Activated CD4-positive, alpha-beta T cell treated with anti-CD3 and anti-CD28 coated beads for 4 hours (primary cell): ENCODE measurements at regions not wholly inside any gene's neighbourhood (a gene's known extent, or its start where the extent isn't known, plus 50 kb on each side); places are given as distances from the start of the nearest gene placed in this dataset.
"Not testable (repeated sequence)": the region's sequence is repeated elsewhere in the genome, so short reads cannot be mapped to it uniquely, and the experiment has no call there.

Experiments
- DNase-seq, 2 donors: peaks; one replicate each; pipeline ENCODE4 v3.0.0-alpha.2; 2020

DNA sequence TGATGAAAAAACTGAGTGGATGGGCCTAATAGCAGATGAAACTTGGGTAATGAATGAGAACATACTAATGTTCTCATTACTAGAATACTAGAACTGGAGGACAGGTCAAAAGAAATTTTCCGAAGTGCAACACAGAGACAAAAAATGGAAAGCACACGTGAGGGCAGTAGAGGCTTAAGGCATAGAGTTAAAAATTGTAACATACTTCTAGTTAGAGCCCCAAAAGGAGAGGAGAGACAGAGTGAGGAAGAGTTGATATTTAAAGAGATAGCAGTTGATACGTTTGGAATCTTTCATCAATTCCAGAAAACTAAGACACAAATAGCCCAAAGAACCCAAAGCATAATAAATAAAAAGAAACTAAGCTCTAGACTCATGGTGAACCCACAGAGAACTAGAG is 327.9 kb downstream of the SQOR start:
- DNase-seq: no peak

DNA sequence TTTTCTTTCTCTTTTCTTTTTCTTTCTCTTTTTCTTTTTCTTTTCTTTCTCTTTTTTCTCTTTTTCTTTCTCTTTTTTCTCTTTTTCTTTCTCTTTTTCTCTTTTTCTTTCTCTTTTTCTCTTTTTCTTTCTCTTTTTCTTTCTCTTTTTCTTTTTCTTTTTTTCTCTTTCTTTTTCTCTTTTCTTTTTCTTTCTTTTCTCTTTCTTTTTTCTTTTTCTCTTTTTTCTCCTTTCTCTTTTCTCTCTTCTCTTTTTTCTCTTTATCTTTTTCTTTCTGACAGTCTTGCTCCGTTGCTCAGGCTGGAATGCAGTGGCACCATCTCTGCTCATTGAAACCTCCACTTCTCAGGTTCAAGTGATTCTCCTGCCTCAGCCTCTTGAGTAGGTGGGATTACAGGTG is 335.7 kb downstream of the SQOR start:
- DNase-seq: no peak

DNA sequence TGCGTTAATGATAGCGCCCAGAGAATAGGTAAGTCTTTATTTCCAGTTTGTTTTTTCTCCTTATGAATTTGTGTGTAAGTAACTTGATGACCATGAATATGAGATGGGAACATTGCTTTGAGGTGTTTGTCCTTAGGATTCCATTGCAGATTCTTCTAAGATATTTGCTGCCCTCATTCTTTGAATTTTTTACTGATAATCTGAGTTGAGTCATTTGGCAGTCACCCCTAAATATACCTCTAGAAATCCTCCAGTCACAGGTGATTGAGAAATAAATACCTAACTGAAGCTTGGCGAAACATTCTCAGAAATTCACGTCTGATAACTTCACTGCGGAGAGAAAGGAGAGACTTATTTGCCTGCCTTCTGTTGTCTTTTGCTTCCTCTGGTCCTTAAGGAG is 345.5 kb downstream of the SQOR start:
- no peak for DNase-seq

DNA sequence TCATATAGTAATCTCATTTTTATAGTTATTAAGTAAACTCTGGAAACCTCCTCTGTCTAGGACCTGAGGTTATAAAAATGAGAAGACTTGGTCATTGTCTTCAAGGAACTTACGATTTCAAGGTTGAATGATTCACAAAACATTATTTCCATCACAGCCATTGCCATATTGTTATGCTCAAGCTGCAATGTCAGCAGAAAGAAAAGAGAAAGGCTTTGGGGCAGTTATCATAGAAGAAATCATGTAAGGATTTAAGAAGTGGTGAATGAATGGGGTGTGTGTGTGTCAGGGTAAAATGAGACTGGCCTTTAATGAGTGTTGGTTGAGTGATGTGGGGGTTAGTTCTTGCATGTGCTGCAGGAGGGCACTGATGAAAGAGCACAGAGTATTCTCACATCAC is 346.8 kb downstream of the SQOR start:
- no peak for DNase-seq

DNA sequence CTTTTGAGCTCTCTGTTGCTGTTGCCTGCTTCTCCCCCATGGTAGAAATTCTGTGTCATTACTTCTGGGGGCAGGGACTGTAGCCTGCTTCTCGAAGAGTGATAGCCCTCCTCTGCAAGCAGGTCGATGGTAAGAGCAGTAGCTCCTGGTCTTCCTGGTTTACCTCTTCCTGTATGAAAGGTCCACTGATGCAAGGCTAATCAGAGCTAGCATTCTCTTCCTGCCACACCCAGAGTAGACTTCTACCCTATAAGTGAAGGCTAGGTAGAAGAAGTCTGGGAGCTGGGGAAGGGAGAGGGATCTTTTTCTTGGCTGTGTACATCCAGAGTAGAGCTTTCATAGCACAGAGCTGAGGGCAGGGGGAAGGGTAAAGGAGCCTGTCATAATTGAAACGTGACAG is 357.0 kb downstream of the SQOR start:
- DNase-seq: no peak

DNA sequence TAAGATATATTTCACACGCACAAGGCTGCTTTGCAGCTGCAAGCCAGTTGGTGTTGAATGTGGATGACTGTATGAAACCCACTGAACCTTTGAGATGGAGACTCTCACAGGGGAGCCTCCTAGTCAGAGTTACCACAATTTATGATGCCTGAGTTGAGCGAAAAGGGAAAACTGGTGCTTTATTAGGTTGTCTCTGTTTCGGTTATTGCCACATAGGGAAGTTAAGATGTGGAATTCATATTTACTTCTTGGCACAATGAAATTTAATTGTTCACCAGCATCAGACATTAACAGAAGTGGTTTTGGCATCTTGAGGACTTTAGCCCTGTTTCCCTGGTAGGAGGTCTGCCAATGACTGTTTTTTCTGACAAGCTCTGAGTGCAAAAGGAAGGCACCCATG is 358.2 kb downstream of the SQOR start:
- DNase-seq: no peak

DNA sequence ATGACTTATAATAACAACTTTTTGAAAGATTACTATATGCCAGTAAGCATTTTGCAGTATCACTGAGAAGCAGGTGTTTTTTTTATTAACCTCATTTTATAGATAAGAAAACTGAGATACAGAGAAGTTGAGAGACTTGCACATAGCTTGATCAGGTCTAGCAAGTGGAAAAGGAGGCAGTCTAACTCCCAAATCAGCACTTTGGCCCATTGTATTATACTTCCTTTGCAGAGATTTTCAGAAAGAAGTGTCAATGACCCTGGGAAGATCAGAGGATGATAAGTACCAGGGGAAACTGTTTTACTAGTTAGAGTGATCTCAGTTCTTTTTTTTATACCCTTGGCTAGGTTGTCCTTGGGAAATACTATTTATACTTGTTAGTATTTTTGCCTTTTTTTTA is 358.7 kb downstream of the SQOR start:
- no peak for DNase-seq

DNA sequence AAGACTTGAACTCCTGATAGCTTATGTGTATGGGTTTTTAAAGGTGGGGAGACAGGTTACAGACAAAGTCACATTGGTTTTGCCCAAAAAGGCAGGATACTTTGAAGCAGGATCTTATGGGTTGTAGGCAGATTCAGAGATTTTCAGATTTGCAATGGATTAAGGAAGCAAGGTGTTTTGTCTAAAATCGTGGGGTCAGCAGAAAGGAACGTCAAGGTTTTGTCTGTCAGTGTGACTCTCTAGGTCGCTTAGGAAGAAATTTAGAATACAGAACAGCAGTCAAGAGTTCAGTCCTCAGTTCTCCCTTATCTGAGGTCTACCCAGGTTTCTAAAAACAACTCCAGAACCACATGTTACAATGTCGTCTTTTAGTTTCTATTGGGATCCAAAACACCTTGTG is 361.0 kb downstream of the SQOR start:
- DNase-seq: no peak

DNA sequence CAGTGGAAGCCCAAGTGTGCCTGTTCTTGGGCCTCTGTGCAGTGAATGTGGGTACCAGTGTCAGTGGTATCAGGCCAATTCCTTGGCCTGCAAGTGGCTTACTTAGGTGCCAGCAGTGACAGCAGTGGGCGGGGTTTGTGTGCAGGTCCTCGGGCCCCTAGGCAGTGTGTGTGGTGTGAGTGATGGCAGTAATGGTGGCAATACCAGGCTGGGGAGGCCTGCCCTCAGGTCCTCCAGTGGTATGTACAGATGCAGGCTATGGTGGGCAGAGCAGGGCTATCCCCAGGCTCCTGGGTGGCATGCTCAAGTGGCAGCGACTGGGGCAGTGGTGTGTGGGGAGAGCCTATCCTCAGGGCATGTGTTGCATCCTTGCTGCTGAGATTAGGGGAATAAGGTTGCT is 379.7 kb downstream of the SQOR start:
- DNase-seq: no peak

DNA sequence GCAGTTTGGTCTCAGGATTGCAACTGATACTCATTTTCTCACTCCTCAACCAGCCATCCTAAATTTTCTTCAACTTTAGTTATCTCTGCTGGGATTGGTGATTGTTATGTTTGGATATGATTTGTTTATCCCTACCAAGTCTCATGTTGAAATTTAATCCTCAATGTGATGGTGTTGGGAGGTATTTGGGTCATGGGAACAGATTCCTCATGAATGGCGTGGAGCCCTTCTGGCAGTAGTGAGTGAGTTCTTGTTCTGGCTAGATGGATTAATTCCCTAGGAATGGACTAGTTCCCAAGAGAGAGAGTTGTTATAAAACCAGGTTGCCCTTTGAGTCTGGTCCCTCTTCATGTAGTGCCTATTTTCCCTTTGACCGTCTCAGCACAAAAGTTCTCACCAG is 399.9 kb downstream of the SQOR start:
- DNase-seq: no peak

DNA sequence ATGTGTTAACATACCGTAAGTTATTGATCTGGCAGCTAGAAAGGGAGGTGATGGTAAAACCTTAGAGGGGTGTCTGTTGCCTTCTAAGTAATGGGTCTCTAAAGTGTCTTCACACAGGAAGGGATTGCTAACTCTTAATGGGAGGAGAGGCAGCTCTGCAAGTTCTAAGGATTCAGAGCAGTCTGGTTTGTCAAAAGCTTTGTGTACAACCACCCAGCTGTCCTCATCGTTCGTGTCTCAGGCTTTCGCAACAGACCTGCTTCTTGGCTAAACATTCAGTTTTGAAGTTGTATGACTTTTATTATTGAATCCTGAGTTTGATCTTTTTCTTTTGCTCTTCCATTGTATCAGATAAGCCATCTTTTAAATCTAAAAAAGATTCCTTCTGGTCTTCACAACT is 404.9 kb downstream of the SQOR start:
- DNase-seq: no peak

DNA sequence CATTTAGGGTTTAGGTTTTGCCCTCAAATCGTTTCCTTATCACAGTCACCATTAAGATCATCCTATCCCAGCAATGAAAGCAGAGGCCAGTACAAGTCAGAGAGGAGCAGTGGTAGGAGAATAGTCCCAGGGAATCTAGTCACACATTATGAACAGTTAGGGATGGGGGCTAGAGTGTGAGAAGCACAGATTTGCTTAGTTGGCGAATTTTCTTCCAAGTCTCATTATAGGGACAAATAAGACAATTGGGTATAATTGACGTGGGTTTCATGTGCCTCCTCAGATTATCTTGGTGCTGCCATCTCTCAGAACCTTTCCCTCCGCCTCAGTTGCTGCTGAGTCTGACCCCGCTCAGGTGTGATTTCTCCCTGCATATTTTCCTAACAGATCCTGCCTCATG is 407.1 kb downstream of the SQOR start:
- DNase-seq: no peak

DNA sequence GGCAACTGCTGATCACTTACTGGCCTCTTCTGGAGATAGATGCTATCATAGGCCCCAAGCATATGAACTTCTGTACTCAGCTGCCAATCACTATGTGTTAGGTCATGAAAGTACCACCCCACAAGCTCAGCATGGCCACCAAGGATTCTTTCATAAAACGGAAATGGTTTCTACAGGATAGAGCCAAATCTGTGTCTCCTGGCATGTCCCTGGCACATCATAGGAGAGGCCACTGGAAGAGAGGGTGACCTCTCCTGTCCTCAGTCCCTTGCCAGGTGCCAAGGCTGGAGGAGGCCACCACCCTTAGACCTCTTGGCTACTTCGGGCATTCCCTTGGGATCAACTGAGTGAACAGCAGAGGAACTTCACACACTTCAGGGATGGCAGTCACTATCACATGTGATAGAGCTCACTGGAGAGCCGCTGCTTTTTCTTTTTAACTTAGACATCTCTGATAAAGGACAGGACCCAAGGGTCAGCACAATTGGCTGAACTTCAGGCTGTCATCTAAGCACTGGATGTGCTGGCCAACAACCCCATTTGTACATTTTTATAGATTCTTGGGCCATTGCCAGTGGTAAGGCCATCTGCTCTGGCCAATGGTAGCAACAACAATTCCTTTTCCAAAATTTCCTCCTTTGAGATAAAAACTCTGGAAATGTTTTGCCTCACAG is 425.2 kb downstream of the SQOR start:
- no peak for DNase-seq

DNA sequence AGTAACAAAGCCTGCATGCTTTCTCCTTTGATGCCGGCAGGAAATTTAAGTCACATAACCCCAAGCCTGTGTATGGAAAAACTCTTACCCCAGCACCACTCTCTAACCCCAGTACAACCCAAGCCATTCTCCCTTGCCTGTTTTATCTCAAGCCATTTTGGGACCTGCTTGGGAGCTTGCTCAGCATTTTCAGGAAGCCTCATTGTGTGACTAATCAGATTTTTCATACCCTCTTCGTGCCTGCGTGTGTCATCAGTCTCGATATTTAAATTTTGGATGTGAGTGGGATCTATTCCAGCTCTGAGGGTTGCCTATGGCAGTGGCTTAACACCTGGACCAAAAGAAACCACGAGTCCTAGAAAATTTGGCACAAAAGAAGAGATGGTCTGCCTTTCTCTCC is 426.2 kb downstream of the SQOR start:
- DNase-seq: no peak

DNA sequence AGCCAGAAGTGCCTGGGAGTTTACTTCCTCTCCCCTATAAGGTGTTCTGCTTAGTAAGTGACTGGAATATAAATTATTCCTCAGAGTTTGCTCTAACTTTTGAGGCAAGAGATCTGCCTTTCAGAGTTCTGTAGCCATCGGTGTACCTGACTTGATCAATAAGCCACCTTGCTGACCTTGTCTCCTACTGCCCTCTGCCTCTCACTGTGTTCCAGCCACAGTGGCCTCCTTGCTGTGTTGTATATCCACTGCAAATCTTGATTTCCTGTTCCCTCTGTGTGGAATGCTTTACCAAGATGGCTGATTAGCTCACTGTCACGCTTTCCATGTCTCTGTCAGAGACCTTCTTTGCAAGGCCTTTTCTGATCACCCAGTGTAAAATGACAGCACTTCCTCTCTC is 442.4 kb downstream of the SQOR start:
- no peak for DNase-seq

DNA sequence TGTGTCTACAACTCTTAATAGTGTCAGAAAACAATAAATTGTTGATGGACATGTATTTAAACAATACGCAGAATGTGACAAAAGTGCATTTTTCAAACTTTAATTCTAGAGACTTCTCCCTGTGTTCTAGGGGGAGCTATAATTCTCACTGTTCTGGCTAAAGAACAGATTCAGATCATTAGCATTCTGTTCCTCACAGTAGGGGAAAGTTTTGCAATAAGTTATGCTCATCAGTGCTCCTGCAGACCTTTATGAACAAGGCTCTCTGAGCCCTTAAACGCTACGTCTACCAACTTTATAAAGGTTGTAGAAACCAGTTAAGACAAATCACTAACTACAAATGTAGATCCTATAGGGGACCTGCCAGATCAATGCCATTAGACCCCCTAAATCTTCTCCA is 444.2 kb downstream of the SQOR start:
- no peak for DNase-seq

DNA sequence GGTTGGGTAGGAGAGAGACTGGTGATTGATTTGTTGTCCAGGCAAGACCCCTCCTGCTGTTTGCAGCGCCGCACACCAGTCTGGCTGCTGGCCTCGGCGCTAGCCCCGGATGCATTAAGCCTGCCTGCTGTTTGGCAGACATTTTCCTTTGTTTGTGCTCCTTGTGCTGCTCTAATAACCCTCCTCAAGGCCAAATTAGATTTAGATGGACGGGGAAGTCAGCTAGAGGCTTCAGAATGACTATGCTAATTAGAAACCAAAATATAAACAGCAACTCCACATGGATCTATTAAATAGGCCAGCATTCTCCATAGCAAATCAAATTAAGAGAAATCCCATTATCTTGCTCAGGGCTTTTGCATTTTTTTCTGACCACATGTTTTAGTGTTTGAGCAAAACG is 445.2 kb downstream of the SQOR start:
- no peak for DNase-seq

DNA sequence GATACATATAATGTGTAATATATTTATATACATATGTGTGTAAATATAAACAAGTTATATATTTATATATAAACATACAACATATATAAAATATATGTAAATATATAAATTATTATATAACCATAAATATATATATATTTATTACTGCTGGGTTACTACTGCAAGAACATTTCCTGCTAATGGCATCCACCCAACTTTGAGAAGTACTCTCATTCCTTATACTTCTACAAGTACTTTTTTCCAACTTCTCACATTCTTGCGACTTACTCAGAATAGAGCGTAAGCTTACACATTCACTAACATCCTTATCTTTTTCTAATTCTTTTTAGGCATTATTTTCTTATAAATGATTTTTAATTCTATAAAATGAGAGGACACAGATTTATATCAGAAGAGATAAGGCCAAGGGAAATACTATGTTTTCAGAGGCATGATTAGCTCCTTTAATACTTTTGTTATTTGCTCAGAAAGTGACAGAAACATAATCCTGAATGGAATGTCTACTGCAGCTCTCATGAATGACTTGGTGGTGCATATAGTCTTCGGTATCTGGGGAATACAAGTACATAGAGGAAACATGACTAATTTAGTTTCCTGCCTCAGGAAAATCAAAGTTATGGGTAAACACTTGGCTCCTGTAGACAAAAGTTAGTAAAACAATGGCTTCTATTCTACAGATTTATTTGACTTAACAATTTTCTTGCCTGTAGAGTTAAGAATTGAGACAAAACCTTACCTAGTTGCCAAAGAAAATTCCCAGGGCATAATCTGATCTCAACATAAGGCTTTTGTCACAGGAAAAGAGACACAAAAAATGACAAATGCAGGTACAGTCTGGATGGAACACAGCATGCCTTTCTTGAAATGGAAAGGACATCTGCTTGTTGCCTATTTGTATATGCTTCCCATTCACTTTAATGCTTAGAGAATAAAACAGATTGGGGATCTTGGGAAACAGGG is 453.9 kb downstream of the SQOR start:
- DNase-seq: no peak

DNA sequence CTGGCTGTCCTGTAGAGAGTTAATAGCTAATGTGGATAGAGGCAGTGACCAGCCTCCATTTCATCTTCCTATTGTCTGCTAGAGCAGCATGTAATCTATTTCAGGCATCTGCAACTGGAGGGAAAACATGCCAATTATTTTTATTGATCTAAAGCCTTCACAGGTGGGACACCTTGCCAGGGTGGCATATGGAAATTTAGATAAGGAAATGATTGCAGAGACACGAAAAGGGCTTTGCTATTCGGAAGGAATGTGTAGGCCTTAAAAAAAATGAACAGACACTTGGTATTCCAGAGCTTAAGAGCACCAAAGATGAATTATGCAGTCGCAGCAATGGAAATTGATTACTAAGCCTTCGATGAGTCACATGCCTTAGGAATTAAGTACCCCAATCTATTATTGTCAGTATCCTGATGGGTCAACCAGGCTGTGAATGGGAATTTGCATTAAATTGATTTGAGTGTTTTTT is 454.7 kb downstream of the SQOR start:
- no peak for DNase-seq

DNA sequence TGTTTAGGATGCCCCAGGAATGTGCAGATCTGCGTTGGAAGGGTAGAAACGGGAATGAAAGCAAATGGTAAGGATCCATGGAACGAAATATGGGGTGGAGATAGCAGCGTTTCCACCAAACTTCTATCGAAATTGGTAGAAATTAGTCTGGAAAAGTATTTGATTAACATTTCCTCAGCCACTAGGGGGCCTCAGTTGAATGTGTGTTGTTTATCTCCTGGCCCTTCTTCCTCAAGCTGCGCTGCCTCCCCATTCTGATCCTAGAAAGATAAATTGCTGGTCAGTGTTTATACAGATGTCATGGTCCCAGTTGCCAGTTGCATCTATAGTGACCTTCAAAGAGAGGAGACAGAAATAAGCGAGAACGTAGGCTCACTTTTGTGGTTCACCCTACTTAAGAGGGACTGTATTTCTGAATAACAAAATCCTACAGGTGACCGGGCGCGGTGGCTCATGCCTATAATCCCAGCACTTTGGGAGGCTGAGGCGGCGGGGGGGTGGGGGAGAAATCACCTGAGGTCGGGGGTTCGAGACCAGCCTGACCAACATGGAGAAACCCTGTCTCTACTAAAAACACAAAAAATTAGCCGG is 457.1 kb downstream of the SQOR start:
- no peak for DNase-seq

DNA sequence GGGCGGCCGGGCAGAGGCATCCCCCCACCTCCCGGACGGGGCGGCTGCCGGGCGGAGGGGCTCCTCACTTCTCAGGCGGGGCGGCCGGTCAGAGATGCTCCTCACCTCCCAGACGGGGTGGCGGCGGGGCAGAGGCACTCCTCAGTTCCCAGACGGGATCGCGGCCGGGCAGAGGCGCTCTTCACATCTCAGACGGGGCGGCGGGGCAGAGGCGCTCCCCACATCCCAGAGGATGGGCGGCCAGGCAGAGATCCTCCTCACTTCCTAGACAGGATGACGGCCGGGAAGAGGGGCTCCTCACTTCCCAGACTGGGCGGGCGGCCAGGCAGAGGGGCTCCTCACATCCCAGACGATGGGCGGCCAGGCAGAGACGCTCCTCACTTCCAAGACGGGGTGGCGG is 463.2 kb downstream of the SQOR start:
- not testable (repeated sequence) for DNase-seq

DNA sequence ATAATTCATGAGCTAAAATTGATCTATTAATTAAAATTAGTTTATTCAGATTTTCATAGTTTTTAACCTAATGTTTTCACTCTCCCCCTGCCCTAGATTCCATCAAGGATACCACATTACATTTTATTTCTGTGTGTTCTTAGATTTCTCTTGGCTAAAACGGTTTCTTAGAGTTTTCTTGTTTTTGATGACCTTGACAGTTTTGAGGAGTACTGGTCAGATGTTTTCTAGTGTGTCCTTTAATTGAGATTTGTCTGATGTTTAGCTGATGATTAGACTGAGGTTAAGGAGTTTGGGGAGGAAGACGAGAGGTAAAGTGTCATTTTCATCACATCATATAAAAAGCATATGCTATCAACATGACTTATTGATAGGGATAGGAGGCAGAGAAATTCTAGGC is 475.9 kb downstream of the SQOR start:
- DNase-seq: no peak

DNA sequence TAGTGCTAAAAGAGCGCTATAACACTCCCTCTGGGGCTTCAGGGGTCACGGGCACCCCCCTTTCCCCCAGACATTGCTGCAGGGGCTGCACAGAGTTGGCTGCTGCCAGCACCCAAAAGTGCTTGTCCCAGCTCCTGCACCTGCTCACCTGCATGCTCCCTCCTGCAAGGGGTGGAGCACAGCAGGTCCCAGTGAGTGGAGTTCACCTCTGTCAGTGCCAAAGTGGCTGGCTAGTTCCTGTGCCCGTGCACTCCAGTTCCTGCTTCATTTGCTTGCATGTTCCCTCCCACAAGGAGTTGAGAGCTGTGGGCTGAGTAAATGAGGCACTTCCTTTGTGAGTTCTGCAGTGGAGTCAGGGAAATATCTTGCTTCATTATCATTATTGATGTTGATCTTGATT is 476.9 kb downstream of the SQOR start:
- no peak for DNase-seq

DNA sequence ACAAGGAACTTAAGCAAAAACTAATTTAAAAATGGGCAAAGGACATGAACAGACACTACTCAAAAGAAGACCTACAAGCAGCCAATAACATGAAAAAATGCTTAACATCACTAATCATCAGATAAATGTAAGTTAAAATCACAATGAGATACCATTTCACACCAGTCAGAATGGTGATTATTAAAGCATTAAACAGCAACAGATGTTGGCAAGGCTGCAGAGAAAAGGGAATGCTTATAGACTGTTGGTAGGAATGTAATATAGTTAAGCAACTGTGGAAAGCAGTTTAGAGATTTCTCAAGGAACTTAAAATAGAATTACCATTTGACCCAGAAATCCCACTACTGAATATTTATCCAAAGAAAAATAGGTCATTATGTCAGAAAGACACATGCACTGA is 482.2 kb downstream of the SQOR start:
- no peak for DNase-seq
